Keratinocyte (primary cell): ENCODE measurements at regions not wholly inside any gene's neighbourhood (a gene's known extent, or its start where the extent isn't known, plus 50 kb on each side); places are given as distances from the start of the nearest gene placed in this dataset.

ENCODE experiments used
- CTCF ChIP-seq, 3 experiments: IDR thresholded peaks in 1 of 3; conservative IDR thresholded peaks in 1 of 3; optimal IDR thresholded peaks in 1 of 3; 2 replicates in 2 of 3; 3 replicates in 1 of 3; pipeline versions ENCODE3 to v1.5.1; 2011; ENCODE audit warnings: low read length in 3 of 3, mild to moderate bottlenecking in 3 of 3, moderate library complexity in 2 of 3, control low read depth in 1 of 3, inconsistent platforms in 1 of 3; ENCODE audit not compliant: insufficient read depth in 2 of 3; ENCODE audit errors: extremely low read depth in 1 of 3
- EZH2 ChIP-seq: IDR thresholded peaks from one replicate; pipeline ENCODE4 v1.6.1; 2012; ENCODE audit warnings: inconsistent platforms, mild to moderate bottlenecking, low read length, moderate library complexity

- no peak for TF ChIP-seq CTCF (optimal IDR thresholded peaks at IDR 0.05 in 1 of 3, IDR thresholded peaks at IDR 0.05 in 1 of 3, conservative IDR thresholded peaks at IDR 0.05 in 1 of 3; ENCODE audit: extremely low read depth in 1 of 3, insufficient read depth in 2 of 3, low read length in 3 of 3)
- TF ChIP-seq EZH2, result no peak
Observed at GRCh38 chr6:1086446-1087153, 225.3 kb upstream of the FOXQ1 start.
